SH-SY5Y (cell line): ENCODE measurements at regions not wholly inside any gene's neighbourhood (a gene's known extent, or its start where the extent isn't known, plus 50 kb on each side); places are given as distances from the start of the nearest gene placed in this dataset.

Experiments
- GATA2 ChIP-seq: IDR thresholded peaks from 2 replicates; pipeline ENCODE4 v1.6.1; 2011; ENCODE audit warnings: mild to moderate bottlenecking, low read depth, low read length
- GATA3 ChIP-seq: IDR thresholded peaks from 2 replicates; pipeline ENCODE4 v1.6.1; 2011; ENCODE audit warnings: low read depth, mild to moderate bottlenecking, low read length, moderate library complexity

DNA sequence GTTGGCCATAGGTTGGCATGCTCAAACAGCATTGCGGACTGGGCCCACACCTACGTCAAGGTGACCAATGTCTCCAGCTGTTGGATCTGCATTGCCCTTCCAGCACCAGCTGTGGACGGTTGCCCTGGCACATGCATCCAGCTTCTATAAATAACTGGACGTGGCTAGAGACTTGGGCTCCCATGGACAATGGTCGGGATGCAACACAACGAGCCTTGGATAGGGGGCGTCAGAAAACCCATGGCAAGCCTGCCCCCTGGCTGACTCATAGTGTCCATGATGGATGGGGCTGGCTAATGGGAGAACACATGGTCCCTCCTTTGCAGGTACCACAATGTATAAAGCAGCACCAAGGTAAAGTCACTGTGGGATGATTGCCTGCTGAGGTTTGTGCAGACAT, 331.6 kb upstream of the FAR2 start:
- TF ChIP-seq GATA2 (no peak), GATA3 (no peak)
